Progenitor cell of endocrine pancreas (in vitro differentiated cells): ENCODE measurements at regions not wholly inside any gene's neighbourhood (a gene's known extent, or its start where the extent isn't known, plus 50 kb on each side); places are given as distances from the start of the nearest gene placed in this dataset.

Experiments used
- DNase-seq: peaks from one replicate; pipeline ENCODE4 v3.0.0; 2021; ENCODE audit warnings: low spot score; ENCODE audit not compliant: unreplicated experiment
- H3K27ac Mint-ChIP-seq: 2 replicates; pipeline ENCODE4 v1.8.0; 2021; ENCODE audit warnings: mild to moderate bottlenecking, moderate library complexity, mixed read lengths
- H3K27me3 Mint-ChIP-seq: 2 replicates; pipeline ENCODE4 v1.8.0; 2021; ENCODE audit warnings: mixed read lengths
- H3K36me3 Mint-ChIP-seq: 2 replicates; pipeline ENCODE4 v1.8.0; 2022; ENCODE audit warnings: mixed read lengths; ENCODE audit not compliant: insufficient read depth
- H3K4me1 Mint-ChIP-seq: 2 replicates; pipeline ENCODE4 v1.8.0; 2021; ENCODE audit warnings: low read depth, mixed read lengths
- H3K4me3 Mint-ChIP-seq: 2 replicates; pipeline ENCODE4 v1.8.0; 2021; ENCODE audit warnings: low read depth, mild to moderate bottlenecking, moderate library complexity, mixed read lengths
- H3K9me3 Mint-ChIP-seq: 2 replicates; pipeline ENCODE4 v1.8.0; 2021; ENCODE audit warnings: low read depth, mixed read lengths
- CTCF ChIP-seq: fragments of 200-600 bp; sonication (generic); IDR thresholded peaks from one replicate; pipeline ENCODE4 v1.5.0; 2021; ENCODE audit warnings: antibody characterized with exemption, mild to moderate bottlenecking; ENCODE audit not compliant: unreplicated experiment

- no peak overlapping the region for H3K4me3 Mint-ChIP-seq
- no peak for TF ChIP-seq CTCF
- H3K4me1 Mint-ChIP-seq: peaks cover 3% of the 10 kb centered on the region
- no peaks in the 10 kb centered on the region for H3K36me3 Mint-ChIP-seq
- H3K27me3 Mint-ChIP-seq: no peaks in the 10 kb centered on the region
- no peak overlapping the region for H3K27ac Mint-ChIP-seq
- H3K9me3 Mint-ChIP-seq: no peaks in the 10 kb centered on the region
- no peak for DNase-seq
Observed at GRCh38 chr2:21819454-21819853, 695.7 kb downstream of the TDRD15 start.

- H3K9me3 Mint-ChIP-seq: no peaks in the 10 kb centered on the region
- H3K4me1 Mint-ChIP-seq: peaks cover 3% of the 10 kb centered on the region
- H3K27ac Mint-ChIP-seq: no peak overlapping the region
- DNase-seq: no peak
- TF ChIP-seq CTCF: no peak
- H3K27me3 Mint-ChIP-seq: no peaks in the 10 kb centered on the region
- H3K36me3 Mint-ChIP-seq: no peaks in the 10 kb centered on the region
- no peak overlapping the region for H3K4me3 Mint-ChIP-seq
Observed at GRCh38 chr2:21820271-21820670, 696.5 kb downstream of the TDRD15 start.

- Mint-ChIP-seq H3K4me3 (no peak overlapping the region), H3K9me3 (no peaks in the 10 kb centered on the region), H3K27me3 (no peaks in the 10 kb centered on the region), H3K27ac (no peak overlapping the region), H3K4me1 (peaks cover 3% of the 10 kb centered on the region), H3K36me3 (no peaks in the 10 kb centered on the region)
- no peak for DNase-seq
- TF ChIP-seq CTCF: no peak
Observed at GRCh38 chr2:21821672-21822227, 698.0 kb downstream of the TDRD15 start.

GRCh38 chr2:21822505-21822904, 698.7 kb downstream of the TDRD15 start:
- Mint-ChIP-seq H3K27ac (no peak overlapping the region), H3K27me3 (no peaks in the 10 kb centered on the region), H3K4me1 (peaks cover 3% of the 10 kb centered on the region), H3K36me3 (no peaks in the 10 kb centered on the region), H3K4me3 (no peak overlapping the region), H3K9me3 (peaks cover under 1% of the 10 kb centered on the region)
- TF ChIP-seq CTCF: no peak
- DNase-seq: no peak

- no peak for DNase-seq
- Mint-ChIP-seq H3K27me3 (no peaks in the 10 kb centered on the region), H3K9me3 (no peaks in the 10 kb centered on the region)
Observed at GRCh38 chr2:21833767-21834166, 710.0 kb downstream of the TDRD15 start.

More at GRCh38 chr2:21833767-21834166, 710.0 kb downstream of the TDRD15 start:
- no peaks in the 10 kb centered on the region for H3K36me3 Mint-ChIP-seq
- H3K4me1 Mint-ChIP-seq: no peaks in the 10 kb centered on the region
- no peak overlapping the region for H3K4me3 Mint-ChIP-seq
- H3K27ac Mint-ChIP-seq: no peak overlapping the region
- TF ChIP-seq CTCF: no peak
